Stimulated activated CD4-positive, alpha-beta T cell treated with anti-CD3 and anti-CD28 coated beads, Interleukin-15, amount 100 ng/mL, for 1 hour (primary cell): ENCODE measurements at regions not wholly inside any gene's neighbourhood (a gene's known extent, or its start where the extent isn't known, plus 50 kb on each side); places are given as distances from the start of the nearest gene placed in this dataset.
"Not testable (repeated sequence)": the region's sequence is repeated elsewhere in the genome, so short reads cannot be mapped to it uniquely, and the experiment has no call there.

Experiments used
- DNase-seq, 2 donors: peaks; one replicate each; pipeline ENCODE4 v3.0.0-alpha.2; 2020; ENCODE audit warnings: low read depth in 1 of 2, low spot score in 1 of 2

DNA sequence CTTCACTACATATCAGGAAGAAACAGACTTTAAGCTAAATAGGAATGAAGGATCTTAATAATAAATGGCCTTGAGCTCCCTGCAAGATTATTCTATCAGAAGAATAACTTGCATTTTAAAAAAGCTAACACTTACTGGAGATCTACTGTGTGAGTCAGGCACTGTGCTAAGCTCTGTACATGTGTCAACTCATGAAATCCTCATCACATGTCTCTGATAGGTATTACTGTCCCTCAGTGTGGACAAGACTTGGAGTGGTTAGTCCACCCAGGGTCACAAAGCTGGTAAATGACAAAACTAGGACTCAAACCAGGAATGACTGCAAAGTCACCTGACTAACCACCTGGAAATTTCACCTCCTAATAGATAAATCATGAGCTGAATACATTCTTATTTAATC is 57.1 kb upstream of the KCTD7 start:
- no peak for DNase-seq

GRCh38 chr7:66573782-66574495 is 54.7 kb upstream of the KCTD7 start:
- not testable (repeated sequence) for DNase-seq

DNA sequence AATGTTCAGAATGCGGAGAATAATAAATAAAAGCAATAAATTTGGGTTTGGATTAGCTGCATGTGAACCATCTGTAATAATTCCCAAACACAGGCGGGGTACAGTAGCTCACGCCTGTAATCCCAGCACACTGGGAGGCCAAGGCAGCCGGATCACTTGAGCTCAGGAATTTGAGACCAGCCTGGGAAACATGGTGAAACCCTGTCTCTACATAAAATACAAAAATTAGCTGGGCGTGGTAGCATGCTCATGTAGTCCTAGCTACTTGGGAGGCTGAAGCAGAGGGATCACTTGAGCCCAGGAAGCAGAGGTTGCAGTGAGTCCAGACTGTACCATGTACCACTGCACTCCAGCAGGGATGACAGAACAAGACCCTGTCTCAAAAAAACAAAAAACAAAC is 53.9 kb upstream of the KCTD7 start:
- not testable (repeated sequence) for DNase-seq

- DNase-seq: no peak
Measured at GRCh38 chr7:66575398-66575797, 53.3 kb upstream of the KCTD7 start.

DNA sequence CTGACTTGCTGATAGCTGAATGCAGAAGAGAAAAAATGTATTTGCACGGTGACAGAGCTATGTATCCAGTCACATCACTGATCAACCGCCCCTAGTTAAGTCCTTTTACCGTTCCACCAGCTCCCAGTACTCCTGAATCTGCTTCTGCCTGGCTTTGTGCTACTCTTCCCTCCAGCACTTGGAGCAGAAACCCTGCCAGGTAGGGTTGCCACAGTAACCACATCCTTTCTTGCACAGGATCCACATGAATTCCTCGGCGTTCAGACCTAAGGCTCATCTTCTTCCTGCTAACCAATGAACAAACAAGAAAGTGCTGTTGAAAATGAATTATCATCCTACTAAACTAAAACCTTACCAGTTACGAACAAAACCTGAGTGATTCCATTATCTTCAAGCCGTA is 52.0 kb upstream of the KCTD7 start:
- no peak for DNase-seq
